ENCODE measurements at regions not wholly inside any gene's neighbourhood (a gene's known extent, or its start where the extent isn't known, plus 50 kb on each side); places are given as distances from the start of the nearest gene placed in this dataset.

DNA sequence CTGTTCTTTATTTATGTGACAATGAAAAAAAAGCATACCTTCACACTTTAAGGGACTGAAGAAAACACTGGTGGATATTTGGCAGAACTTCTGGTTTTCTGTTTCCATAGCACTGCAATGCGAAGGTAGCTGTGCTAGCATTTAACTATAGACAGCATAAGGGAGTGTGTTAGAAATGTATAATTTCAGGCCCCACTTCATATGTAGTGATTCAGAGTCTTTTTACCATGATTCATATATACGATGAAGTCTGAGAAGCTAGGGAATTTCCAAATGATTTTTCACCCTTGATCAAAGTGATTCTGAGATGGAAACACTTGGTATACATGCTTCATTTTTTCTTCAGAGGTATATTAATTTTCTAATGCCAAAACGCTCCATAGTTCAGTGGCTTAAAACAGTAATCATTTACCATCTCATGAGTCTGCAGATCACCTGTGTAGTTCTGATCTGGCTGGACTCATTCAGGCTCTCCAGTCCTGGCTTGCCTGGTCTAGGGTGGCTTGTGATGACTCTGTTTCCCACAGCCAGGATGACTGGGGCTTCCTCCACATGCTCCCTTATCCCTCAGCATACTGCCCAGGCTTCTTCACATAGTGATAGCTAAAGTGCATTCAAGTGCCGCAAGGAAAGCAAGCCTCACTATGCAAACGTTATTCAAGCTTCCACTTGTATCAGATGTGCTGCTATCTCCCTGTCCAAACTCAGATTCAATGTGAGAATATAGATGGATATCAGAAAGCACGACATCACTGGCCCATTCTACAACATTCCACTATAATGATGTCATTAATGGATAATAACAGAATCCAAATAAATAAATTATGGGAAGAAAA lies 790.1 kb downstream of the TECRL start:
- no peak for DNase-seq

DNA sequence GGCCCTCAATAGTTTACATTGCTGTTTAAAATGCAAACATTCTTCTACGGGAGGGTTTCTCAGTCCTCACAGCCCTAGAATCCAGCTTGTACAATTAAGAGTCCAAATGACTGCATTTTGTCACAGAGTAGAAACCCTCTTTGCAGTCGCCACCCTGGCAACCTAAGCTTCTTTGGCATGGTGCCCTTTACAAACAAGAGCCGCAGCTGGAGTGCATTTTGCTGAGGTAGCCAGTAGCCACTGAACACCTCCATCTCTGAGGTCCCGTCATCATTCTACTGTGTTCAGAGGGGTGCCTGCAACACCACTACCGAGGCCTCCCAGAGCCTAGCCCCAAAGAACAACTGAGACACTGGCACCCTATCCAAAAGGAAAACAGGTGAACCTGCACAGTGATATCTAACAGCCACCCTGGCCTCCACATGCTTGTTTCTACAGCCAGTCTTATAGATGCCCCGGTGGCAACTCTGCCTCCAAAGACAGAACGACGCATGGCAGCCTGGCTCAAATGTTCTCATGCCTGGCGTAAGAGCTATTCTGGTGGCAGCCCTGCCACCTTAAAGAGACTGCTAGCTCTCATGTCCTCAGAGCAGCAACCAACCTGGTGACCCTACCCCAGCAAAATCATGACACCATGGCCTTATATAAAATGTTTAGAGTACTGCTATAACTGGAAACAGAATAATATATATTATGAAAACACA lies 801.9 kb downstream of the TECRL start:
- DNase-seq, result no peak

DNA sequence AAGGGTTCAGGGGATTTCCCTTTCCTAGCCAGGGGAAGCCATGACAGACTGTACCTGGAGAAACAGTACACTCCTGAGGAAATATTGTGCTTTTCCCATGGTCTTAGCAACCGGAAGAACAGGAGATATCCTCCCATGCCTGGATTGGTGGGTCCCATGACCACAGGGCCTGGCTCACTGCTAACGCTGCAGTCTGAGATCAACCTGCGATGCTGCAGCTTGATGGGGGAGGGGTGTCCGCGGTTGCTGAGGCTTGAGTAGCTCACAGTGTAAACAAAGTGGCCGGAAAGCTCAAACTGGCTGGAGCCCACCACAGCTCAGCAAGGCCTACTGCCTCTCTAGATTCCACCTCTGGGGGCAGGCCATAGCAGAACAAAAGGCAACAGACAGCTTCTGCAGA lies 819.5 kb downstream of the TECRL start:
- no peak for DNase-seq

DNA sequence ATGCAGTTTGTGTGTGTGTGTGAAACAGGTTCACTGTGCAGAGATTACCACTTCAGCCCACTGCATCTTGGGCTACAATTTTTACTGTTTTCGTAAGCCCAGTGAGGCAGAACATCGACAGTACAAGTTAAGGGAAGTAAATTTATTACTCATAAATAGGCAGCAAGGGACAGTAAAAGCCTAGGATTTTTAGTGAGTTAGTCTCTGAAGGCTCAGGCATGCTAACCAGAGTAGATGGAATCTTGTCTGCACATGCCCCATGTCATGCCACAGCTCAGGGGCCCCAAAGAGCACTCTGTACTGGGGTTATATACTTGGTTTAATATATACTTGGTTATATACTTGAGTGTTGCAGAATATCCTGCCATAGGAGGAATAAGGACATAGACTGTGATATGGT lies 825.7 kb downstream of the TECRL start:
- no peak for DNase-seq

DNA sequence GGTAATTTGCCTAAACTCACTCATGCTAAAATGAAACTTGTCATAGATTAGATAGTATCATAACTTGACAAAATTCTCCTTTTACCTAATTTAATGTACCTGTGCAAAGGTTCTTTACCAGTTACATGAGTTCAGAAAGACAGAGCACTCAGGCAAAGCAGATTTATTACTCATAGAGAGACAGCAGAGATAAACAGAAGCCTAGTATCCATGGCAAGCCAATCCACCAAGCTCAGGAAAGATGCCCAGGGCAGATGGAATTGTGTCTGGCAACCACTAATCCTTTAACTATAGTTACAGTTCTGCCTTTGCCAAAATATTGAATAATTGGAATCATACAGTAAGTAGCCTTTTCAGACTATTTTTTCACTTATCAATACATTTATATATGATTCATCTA lies 826.2 kb downstream of the TECRL start:
- no peak for DNase-seq

DNA sequence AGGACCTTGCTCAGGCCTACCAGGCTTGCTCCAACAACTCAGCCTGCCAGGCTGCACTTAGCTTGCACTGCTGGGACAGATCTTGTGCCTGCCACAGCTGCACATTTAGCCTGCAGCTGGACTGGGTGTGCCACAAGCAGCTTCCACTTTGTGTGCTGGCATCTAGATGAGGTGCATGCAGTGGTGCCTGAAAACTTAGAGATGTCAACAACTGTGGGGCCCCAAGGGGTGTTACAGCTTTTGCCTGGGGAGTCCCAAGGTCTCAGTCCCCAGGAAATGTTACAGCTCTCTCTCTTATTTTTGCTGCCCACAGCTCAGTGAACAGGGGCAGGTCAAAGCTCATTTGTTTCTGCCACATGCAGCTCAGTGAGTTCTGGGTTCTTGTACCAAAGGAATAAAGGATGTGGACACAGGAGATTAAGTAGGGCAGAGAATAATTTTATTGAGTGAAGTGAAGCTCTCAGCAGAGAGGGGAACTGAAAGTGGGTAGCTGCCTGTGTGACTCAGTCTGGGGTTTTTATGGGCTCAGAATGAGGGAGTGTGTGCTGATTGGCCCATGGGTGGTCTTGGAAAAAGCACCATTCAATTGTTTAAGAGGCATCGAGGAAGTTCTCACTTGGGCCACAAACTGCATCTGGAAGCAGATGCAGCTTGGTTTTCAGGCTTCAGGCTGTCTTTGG lies 828.3 kb downstream of the TECRL start:
- no peak for DNase-seq

DNA sequence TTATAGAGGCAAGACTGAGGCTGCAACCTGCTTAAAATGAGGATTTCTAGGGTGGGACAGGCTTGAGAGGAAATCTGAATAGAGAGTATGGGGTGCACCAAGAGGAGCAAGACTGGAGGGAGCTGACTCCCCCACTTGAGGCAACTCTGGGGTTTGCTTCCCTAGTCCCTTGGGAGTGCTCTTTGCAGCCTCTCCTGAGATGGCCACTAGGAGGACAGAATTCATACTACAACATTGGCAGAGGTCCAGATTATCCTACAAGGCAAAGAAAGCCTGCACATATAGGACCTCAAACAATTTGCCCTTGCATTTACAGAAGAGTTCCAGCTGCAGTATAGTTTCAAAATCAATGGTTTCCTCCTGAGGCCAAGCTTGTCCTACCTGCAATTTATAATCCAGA lies 830.9 kb downstream of the TECRL start:
- DNase-seq, result no peak

DNA sequence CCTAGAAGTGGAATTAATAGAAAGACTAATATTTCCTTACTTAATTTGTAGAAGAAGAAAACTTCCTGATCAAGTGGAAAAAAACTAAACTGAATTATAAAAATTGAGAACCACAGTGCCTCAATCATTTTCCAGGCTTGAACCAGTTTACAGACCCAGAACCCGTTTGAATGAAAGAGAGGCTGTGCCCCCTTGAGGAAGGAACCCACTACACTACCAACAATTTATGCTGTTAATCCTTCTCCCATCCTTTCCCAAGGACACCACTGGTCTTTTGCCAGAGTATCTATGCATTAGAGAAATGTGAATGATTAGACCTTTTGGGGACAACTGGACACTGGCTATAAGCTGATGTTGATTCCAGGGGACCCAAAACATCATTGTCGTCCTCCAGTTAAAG lies 842.6 kb downstream of the TECRL start:
- DNase-seq, result no peak

DNA sequence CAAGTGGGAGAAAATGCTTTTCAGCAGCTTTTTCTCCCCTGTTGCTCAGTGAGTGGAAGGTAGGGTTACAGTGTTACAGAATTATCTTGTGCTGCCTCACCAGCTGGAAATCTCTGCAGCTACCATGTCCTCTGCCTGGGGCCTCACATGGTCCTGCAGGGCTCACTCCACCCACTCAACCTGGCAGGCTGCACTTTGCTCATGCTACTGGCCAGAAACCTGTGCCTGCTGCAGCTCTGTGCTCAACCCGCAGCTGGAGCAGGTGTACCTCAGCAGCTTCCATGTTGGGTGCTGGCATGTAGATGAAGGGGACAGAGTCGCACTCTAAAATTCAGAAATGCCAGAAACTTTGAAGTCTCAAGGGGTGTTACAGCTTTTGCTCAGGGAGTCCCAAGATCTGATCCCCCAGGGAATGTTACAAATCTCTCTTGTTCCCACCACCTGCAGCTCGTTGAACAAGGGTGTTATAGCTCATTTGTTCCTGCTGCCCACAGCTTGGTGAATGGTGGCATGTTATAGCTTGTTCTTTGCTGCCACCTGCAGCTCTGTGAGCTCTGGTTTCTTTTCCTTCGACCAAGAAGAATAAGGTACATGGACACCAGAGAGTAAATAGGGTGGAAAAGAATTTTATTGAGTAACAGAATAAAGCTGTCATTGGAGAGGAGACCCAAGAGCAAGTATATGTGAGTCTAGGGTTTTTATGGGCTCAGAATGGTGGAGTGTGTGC lies 845.8 kb downstream of the TECRL start:
- DNase-seq, result no peak

DNA sequence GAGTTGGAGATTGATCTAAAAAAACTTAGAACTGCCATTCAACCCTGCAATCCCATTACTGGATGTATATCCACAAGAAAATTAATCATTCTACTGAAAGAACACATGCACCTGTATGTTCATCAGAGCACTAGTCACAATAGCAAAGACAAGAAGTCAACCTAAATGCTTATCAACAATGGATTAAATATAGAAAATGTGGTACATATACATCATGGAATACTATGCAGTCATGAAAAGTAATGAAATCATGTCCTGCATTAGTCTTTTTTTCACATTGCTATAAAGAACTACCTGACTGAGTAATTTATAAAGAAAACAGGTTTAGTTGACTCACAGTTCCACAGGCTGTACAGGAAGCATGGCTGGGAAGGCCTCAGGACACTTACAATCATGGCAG lies 850.5 kb downstream of the TECRL start:
- DNase-seq, result no peak

DNA sequence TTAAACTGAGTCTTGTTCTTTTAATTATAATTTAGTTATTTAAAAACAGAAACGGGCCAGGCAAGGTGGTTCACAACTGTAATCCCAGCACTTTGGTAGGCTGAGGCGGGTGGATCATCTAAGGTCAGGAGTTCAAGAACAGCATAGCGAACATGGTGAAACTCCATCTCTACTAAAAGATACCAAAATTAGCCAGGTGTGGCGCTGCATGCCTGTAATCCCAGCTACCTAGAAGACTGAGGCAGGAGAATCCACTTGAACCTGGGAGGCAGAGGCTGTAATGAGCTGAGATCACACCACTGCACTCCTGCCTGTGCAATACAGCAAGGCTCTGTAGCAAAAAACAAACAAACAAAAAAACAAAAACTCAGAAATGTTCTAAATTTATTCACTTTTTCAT lies 852.9 kb downstream of the TECRL start:
- DNase-seq, result no peak

DNA sequence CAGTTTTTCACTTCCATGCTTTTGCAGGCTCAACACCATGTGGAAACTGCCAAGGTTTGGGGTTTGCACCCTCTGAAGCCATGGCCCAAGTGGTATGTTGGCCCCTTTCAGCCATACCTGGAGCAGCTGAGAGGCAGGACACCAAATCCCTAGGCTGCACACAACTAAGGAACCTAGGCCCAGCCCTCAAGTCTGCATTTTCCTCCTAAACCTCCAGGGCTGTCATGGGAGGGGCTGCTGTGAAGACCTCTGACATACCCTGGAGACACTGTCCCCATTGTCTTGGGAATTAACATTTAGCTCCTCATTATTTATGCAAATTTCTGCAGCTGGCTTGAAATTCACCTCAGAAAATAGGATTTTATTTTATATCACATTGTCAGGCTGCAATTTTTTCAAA lies 856.1 kb downstream of the TECRL start:
- no peak for DNase-seq

DNA sequence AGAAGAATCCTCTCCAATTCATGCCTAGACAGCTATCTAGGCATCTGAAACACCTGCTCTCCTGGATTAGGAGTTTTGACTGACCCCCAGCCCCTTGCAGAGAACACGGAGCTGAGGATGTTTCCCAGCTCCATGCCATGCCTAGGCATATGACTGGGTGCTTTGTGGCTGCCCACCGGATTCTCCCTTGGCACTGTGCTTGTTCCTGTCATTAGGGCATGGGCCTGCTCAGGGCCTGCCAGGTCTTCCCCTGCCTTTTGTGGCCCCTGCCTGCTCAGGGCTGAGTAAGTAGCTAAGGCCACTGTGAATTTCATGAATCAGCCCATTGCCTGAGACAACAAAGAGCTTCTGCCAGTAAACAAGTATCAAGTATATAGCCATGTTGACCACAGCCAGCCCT lies 867.4 kb downstream of the TECRL start:
- DNase-seq, result no peak

DNA sequence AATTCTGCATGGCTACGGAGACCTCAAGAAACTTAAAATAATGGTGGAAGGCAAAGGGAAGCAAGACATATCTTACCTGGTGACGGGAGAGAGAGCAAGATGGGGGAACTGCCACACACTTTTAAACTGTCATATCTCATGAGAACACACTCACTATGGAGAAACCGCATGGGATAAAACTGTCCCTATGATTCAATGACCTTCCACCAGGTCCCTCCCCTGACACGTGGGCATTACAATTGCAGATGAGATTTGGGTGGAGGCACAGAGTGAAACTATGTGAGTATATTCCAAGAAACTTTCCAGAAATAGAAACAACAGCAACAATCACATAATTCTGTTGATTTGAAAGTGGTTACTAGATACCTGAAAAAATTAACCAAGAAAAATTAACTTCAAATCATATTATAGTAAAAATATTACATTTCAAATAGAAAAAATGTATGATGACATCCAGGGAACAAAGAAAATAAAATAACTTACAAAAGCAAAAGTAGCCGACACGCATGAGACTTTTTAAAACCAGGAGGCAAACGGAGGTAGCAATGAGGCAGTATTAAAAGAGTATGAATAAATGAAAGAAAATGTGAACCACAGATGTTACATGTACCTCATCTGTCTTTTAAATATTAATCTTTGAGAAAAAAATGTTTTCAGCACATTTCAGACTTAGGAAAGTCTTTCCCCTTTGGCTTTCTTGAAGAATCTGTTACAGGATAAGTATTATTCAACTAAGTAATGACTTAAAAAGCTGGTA lies 879.5 kb downstream of the TECRL start:
- no peak for DNase-seq

DNA sequence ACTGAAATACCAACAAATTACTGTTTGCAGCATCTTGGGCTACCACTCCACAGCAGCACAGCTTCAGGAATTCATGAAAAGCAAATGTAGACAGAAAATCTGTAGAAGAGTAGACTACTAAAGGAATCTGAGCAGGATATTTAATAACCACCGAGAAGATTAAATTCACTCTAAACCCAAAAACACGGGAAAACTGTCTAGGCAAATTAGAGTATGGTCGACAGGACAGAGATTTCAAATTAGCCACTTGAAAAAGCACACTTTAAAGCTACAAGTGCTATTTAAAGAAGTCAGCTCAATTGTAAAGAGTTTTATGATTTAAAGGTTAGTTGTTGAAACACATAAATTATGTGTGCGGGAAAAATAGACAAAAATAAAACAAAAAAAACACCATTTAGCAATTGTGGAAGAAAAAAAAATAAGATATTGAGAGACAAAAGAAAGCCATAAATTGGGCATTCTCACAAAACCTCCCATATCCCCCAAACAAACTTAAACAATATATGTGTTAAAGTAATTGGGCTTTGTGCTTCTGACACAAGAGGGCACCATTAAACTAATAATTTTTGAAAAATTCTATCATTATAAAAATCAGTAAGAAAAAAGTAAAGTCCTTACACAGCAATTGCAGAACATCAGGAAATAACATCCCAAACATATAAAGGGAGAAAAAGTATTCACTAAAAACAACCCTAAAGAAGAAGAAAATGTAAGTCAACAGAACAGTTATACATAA lies 880.8 kb downstream of the TECRL start:
- DNase-seq, result no peak

DNA sequence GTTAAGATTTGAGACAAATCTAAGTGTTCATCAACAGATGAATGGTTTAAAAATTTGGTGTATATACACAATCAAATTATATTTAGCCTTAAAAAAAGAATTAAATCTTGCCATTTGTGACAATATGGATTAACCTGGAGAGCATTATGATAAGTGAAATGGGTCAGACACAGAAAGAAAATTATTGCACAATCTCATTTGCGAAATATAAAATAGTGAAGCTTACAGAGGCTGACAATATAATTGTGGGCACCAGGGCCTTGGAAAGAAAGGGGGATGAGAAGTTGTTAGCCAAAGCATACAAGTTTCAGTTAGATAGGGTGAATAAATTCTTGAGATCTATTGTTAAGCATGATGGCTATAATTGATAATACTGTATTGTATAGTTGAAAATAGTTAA lies 883.0 kb downstream of the TECRL start:
- no peak for DNase-seq

DNA sequence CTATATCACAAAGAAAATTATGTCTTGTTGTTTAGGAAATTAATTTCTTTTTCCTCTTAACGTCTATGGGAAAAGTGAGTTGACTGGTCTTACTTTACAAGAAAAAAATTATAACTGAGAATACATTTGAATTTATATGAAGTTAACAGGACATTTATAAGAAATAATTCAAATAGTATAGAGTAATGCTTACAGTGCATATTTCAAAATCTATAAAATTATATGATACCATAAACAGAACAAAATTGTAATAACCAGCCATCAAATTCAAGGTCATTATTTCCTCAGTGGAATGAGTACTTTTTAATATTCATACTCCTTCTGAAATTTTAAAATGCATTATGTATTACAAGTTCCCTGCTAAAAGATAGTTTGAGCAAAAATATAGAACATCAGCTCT lies 884.5 kb downstream of the TECRL start:
- no peak for DNase-seq

DNA sequence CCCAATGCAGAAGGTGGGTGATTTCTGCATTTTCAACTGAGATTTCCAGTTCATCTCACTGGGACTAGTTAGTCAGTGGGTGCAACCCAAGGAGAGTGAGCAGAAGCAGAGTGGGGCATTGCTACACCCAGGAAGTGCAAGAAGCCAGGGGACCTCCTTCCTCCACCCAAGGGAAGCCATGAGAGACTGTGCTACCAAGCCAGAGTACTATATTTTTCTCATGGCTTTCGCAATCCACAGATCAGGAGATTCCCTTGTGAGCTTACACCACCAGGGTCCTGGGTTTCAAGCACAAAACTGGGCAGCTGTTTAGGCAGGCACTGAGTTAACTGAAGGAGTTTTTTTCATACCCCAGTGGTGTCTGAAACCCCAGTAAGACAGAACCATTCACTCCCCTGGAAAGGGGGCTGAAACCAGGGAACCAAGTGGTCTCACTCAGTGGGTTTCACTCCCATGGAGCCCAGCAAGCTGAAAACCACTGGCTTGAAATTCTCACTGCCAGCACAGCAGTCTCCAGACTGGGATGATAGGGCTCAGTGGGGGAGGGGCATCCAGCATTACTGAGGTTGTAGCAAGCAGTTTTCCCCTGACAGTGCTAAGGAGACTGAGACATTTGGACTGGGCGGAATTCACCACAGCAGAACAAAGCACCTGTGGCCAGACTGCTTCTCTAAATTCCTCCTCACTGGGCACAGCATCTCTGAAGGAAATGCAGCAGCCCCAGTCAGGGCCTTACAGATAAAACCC lies 903.4 kb downstream of the TECRL start:
- no peak for DNase-seq

DNA sequence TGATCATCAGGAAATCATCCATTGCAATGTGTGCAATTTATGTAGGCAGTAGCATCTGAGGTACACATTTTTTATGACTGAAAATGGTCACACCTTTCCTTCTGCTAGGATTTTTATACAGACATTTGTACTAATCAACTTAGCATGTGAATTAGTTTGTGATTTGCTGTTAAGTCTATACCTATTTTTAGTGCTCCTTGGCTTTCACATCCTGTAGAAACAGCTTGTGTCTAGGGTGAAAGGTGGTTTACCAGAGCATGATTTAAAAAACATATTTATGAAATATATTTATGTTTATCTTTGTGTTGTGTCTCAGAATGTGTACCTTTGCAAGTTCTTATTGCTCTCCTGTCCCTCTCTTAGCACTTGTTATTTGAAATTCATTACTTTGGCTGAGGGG lies 916.0 kb downstream of the TECRL start:
- DNase-seq, result no peak

DNA sequence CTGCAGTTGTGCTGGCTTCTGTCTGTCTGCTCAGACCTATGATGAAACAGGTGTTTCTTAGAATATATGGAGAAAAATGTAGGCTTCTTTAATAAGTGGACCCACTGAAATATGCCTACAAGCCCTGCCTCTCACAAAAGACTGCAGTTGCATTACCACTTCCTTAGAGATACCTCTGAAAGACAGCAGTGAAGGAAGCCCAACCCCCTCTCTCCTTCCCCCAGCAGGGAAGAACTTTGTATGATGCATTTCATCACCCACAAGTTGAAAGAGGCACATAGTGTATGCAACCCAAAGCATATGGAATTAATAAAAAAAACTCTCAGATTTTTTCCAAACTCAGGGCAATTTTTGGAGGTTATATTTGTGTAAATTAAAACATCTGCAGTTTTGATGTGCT lies 916.7 kb downstream of the TECRL start:
- no peak for DNase-seq

DNA sequence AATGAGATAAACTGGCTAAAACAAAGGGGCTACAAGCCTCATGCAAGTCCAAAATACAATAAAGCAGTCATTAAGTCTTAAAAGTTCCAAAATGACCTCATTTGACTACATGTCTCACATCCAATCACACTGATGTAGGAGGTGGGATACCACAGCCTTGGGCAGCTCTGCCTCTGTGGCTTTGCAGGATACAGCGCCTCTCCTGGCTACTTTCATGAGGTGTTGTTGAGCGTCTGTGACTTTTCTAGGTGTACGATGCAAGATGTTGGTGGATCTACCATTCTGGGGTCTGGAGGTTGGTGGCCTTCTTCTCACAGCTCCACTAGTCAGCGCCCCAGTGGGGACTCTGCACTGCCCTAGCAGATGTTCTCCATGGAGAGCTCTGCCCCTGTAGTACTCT lies 944.9 kb downstream of the TECRL start:
- DNase-seq, result no peak

All from suppressor macrophage (primary cell).